ENCODE measurements at regions not wholly inside any gene's neighbourhood (a gene's known extent, or its start where the extent isn't known, plus 50 kb on each side); places are given as distances from the start of the nearest gene placed in this dataset.

DNA sequence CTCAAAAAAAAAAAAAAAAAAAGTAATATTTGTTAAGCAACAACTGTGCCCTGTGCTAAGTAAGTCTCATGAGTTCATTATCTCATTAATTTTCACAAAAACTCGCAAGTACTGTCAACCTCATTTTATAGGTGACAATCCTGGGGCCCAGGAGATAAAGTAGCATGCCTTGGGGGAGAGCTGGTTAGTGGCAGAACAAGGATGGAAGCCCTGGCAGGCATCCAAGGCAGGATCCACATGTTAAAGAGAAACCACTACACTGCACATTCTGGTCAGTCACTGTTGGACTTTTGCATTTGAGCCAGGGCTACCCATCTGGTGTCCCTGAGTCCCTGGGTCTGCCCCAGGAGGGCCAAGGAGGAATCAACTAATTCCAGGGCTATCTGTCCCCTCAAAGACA lies 54.6 kb downstream of the ZFP36L2 start:
- DNase-seq = peak in 6 of 56 donors; percentile 2 to 26 (median 11)

- no peak for DNase-seq
Measured at GRCh38 chr2:43170405-43171105, 55.9 kb downstream of the ZFP36L2 start.

DNA sequence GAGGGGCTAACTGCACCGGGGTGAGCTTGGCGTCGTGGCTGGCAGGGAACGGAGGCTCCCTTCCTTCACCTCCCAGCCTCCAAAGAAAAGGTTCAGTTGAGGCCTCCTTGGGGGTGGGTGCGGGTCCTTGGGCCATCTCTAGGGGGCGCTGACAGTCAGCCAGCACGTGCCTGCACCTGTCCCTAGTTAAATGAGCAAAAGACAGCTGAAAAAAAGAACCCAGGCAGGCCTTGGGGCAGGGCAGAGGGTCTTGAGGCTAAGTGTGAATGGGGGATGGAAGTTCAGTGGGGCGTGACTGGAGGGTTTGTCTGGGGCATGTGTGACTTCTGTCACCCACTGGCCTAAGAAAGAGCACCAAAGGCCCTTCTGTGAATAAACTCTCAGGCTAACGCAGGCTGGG lies 56.4 kb downstream of the ZFP36L2 start:
- no peak for DNase-seq

DNA sequence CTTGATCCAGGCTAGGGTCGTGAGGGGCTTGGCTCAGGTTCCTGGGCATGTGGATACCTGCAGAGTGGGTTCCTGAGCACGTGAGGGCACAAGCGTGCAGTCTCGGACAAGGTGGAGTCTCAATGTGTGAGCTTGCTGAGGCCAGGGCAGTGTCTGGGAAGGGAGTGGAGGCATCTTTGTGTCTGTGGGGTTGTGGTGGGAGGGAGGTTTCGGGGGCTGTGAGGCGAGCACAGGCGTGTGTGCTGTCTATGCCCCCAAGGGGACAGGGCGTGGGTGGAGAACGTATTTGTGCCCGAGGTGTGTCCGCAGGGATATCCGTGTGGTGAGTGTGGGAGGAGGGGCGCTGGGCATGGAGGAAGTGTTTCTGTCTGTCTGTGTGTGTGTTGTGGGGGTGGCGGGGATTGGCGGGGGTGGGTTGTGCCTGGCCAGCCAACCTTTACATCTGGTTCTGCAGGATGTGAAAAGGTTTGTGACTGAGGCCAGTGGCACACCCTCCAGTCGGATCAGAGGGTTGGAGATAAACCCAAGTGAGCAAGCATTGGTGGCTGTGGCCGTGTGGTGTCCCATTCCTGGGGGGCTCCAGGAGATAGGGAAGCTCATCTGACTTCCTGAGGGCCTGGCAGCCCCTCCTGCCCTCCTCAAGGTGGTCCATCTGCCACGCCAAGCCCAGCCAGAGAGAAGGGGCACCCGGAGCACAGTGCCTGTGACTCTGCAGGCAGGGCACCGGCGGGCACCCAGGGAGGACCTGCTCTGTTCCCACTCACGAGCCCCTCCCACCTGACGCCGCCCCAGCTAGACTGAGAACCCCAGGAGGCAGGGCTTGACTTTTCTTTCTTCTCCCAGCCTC lies 57.1 kb downstream of the ZFP36L2 start:
- peak in 2 of 56 donors; percentile 11 to 14 for DNase-seq

DNA sequence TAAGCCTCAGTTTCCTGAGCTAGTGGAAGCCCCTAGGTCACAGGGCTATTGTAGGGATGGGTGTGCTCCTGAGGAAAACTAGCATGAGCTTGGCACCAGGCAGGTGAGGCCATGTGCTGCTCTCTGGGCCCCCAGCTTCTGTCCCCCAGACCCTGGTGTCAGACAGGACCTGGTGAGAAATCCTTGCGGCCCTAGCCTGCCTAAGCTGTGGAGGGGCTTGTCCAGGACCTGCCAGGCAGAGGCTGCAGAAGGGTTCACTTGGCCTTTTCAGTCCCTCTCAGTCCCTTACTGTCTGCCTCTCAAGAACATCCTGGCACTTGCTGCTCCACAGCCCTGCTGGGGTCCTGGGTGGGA lies 58.4 kb downstream of the ZFP36L2 start:
- no peak for DNase-seq

DNA sequence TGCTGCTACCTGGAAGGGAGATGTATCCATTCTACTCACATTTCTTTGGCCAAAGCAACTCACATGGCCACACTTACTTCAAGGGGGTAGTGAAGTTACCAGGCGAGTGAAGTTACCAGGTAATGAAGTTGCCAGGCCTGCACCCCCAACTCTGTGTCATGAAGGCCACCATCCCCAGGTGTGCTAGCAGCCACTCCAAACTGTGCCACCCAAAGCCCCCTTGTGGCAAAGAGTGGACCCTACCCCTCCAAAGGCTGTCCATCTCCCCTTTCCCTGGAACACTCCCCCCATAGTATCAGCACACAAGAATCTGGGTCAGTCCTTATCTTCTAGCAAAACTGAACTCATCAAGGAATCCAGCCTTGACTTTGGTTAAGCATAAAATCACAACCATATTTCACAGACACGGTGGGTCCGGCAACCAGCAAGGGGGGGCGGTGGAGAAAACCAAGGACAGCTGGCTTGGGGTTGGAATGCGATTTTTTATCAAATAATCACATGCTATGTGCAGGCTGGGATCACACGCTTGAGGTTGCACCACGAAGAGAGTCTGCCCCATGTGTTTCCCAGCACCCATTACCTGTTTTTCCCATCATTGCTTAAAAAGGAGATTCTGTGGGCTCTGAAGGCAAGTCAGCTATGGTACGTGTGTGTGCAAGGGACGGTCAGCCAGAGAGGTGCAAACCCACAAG lies 60.9 kb downstream of the ZFP36L2 start:
- DNase-seq = no peak

- no peak for DNase-seq
Measured at GRCh38 chr2:43164686-43165085, 61.7 kb downstream of the ZFP36L2 start.

DNA sequence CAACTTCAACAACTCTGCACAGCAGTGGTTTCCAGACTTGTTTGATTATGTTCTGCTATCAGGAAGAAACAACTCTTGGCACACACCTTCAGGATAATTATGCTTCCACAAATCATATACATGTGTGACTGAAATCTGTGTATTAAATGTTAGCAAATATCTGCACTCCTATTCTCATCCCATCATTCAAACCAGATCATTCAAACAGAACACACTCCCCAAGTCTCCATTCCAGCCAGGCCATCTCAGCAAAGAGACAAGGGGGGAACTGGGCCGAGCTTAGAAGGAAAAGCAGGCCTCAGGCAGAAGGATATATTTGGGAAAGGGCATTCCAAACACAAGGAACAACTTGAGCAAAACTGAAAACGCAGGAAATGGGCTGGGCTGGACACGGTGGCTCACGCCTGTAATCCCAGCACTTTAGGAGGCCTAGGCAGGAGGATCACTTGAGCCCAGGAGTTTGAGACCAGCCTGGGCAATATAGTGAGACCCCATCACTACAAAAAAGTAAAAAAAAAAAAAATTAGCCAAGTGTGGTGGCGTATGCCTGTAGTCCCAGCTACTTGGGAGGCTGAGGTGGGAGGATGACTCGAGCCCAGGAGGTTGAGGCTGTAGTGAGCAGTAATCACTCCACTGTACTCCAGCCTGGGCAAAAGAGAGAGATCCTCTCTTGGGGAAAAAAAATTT lies 62.7 kb downstream of the ZFP36L2 start:
- DNase-seq = no peak

- no peak for DNase-seq
Measured at GRCh38 chr2:43162511-43162776, 64.0 kb downstream of the ZFP36L2 start.

GRCh38 chr2:43161650-43162510 lies 64.5 kb downstream of the ZFP36L2 start:
- no peak for DNase-seq

- DNase-seq = no peak
Measured at GRCh38 chr2:43160778-43161177, 65.6 kb downstream of the ZFP36L2 start.

- DNase-seq = no peak
Measured at GRCh38 chr2:43159797-43160196, 66.6 kb downstream of the ZFP36L2 start.

- peak in 3 of 56 donors; percentile 32 to 55 (median 33) for DNase-seq
Measured at GRCh38 chr2:43158259-43158880, 68.0 kb downstream of the ZFP36L2 start.

- DNase-seq = no peak
Measured at GRCh38 chr2:43157506-43158246, 68.7 kb downstream of the ZFP36L2 start.

DNA sequence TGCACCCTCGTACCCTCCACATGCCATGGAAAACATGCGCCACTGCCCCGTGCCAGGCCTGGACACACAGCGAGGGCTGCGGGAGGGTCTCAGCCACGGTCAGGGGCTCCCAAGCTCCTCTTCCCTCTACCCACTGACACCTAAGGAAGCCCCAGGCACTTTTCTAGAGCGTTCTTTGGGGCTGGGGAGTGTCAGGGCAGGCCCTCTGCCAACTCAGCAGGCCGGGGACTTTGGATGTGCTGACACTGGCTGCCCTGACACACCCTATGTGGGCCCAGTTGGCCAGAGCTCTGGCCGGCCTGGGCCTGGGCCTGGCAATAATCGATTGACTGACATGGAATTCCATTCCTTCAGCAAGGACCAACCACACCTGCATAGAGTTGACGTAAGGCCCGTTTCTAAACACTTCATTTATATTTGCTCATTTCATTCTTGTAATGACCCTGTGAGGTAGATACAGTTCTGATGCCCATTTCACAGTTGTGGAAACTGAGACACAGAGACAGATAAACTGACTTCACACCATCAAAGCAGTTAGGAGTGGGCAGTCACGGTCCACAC lies 70.5 kb downstream of the ZFP36L2 start:
- DNase-seq = no peak

DNA sequence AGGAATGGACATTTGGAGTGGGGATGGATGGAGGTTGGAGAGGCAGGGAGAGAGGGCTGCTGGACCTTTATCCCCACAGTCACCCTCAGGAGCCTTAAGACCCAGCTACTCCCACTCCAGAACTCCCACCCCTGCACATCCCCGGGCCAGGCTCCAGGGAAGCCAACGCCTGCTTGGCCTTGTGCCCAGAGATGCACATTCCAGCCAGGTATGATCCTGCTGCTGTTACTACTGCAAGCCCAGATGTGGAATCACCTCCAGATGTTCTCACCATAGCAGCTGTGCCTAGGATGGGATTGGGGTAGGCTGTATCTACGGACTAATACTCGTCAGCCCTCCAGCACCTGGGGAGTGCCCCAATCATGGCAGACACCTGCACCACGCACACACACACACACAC lies 71.7 kb downstream of the ZFP36L2 start:
- no peak for DNase-seq

DNA sequence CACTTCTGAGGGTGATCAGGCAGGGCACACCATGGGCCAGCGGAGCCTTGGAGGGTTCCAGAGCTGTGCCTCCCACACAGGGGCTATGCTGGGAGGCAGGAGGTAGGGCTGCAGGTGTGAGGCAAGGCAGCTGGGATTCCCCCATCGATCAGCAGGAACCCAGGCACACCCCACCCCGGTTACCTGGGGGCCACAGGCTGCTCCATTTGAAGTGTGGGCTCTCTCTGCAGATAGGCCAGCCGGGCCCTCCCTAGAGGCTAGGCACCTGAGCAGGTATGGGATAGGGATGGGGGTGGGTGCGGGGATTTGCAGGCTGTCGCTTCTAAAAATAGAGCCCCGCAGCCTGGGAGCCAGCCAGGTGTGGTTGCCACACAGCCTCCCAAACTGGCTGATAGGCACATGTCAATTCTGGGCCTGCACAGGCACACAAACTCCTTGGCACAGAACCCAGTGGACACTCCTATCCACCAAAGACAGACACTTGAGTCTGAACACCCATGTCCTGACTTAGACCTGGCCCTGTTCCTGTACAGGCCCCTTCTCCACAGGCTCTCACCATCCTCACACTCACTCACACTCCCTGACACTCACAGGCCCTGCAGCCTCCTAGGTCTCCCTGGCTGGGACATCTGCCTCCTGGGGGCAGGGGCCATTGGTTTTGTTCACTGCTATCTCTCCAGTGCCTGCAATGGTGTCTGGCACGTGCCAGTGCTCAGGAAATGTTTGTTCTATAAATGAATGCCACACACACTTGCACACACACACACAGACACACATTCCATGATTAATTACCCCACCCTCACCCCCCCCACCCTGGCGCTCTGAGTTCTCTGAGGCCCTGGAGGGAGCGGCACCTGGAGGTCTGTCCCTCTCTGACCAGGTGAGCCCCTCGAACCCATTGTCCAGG lies 73.4 kb downstream of the ZFP36L2 start:
- DNase-seq = no peak

DNA sequence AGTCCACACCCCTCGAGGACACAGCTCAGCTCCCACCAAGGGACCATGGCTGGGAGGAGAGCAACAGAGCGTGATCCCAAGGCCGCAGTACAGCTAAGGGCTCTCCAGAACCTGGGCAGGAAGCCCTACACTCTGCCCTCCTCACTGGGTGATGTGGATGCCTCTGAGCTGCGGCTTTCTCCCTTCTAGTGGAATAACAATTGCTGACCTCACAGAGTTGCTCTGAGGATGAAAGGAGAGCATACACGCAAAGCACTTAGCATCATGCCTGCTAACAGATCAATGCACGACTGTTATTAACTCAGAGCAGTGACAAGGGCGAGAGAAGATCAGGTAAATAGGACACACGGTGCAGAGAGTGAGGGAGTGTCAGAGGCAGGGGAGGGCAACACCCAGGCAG lies 74.2 kb downstream of the ZFP36L2 start:
- no peak for DNase-seq

Data from nucleus accumbens (tissue), 56 donors.